ENCODE measurements at regions not wholly inside any gene's neighbourhood (a gene's known extent, or its start where the extent isn't known, plus 50 kb on each side); places are given as distances from the start of the nearest gene placed in this dataset.

DNA sequence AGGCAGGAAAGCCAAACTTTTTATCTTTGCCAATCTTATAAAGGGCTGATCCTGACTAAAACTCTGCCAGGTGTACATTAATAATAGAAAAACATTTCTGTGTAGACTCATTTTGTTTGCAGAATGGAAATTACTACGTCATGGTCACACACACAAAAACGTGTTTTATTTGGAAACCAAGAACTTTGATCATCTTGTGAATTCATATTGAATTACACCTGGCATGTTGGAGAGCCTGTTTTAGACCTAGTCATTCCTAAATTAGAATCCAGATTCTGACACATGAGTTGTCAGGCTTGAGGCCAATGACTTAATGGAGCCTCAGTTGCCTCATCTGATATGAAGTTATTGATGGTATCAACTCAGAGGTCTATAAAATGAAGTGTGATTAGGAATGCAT is 235.6 kb upstream of the TENM4 start:
- Histone ChIP-seq H3K4me1 (ENCODE audit: control insufficient read depth, insufficient read depth, low read depth, low read length) (no peaks in the 10 kb centered on the region), H3K79me1 (replicated peaks; ENCODE audit: low read length, poor library complexity, severe bottlenecking) (no peaks in the 10 kb centered on the region), H2BK15ac (ENCODE audit: low read depth, poor library complexity, severe bottlenecking) (no peak overlapping the region), H3K27ac (ENCODE audit: low read length, poor library complexity, severe bottlenecking) (no peak overlapping the region), H3K14ac (ENCODE audit: low read length in 2 of 2) (no peak overlapping the region), H4K91ac (ENCODE audit: low read length) (no peak overlapping the region), H3K27me3 (ENCODE audit: control insufficient read depth in 1 of 2, insufficient read depth in 1 of 2, low read length in 2 of 2) (no peaks in the 10 kb centered on the region), H2BK12ac (ENCODE audit: low read length in 2 of 2) (no peak overlapping the region), H2BK5ac (ENCODE audit: low read depth, low read length, poor library complexity, severe bottlenecking) (no peak overlapping the region), H3K4me3 (ENCODE audit: insufficient read depth in 1 of 2, low read depth in 1 of 2, low read length in 2 of 2) (no peak overlapping the region), H3K4me2 (ENCODE audit: low read length, poor library complexity, severe bottlenecking) (no peak overlapping the region), H2AFZ (ENCODE audit: low read depth, low read length) (no peak overlapping the region), H3K36me3 (ENCODE audit: control insufficient read depth in 1 of 2, insufficient read depth in 2 of 2, low read depth in 1 of 2, low read length in 2 of 2) (no peaks in the 10 kb centered on the region), H3K23ac (ENCODE audit: low read length in 2 of 2) (no peak overlapping the region), H2AK5ac (ENCODE audit: low read length, severe bottlenecking) (no peak overlapping the region), H3K9ac (ENCODE audit: low read length) (no peak overlapping the region), H3K18ac (ENCODE audit: low read depth in 1 of 2, low read length in 2 of 2) (no peak overlapping the region), H3K9me3 (ENCODE audit: control insufficient read depth, low read length) (no peaks in the 10 kb centered on the region), H3K4ac (ENCODE audit: low read depth in 1 of 2, low read length in 2 of 2) (no peak overlapping the region), H4K8ac (ENCODE audit: low read length) (no peak overlapping the region), H2BK120ac (ENCODE audit: low read depth, low read length) (no peak overlapping the region)
- no peak for DNase-seq
- 83% methylated on average over 2 of the region's 2 CpGs for WGBS

DNA sequence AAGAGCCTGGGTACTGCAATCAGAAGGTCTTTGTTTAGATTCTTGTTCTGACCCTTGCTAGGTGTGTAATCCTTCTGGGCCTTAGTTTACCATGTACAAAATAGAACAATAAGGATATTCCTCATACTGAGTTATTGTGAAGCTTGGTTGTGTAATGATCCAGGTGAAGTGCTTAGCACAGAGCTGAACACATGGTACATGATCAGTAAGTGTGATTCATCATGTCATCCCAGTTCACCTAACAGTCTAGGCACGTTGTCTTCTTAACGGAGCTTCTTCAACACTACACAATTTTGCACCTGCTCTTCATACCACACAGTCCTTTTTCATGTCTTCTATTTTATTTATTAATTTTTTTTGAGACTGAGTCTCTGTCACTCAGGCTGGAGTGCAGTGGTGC is 234.3 kb upstream of the TENM4 start:
- Histone ChIP-seq H2AFZ (ENCODE audit: low read depth, low read length) (no peak overlapping the region), H2BK120ac (ENCODE audit: low read depth, low read length) (no peak overlapping the region), H3K9me3 (ENCODE audit: control insufficient read depth, low read length) (no peaks in the 10 kb centered on the region), H2BK12ac (ENCODE audit: low read length in 2 of 2) (no peak overlapping the region), H3K4me1 (ENCODE audit: control insufficient read depth, insufficient read depth, low read depth, low read length) (no peaks in the 10 kb centered on the region), H3K23ac (ENCODE audit: low read length in 2 of 2) (no peak overlapping the region), H3K36me3 (ENCODE audit: control insufficient read depth in 1 of 2, insufficient read depth in 2 of 2, low read depth in 1 of 2, low read length in 2 of 2) (no peaks in the 10 kb centered on the region), H2BK5ac (ENCODE audit: low read depth, low read length, poor library complexity, severe bottlenecking) (no peak overlapping the region), H2AK5ac (ENCODE audit: low read length, severe bottlenecking) (no peak overlapping the region), H4K8ac (ENCODE audit: low read length) (no peak overlapping the region), H3K9ac (ENCODE audit: low read length) (no peak overlapping the region), H4K91ac (ENCODE audit: low read length) (no peak overlapping the region), H3K79me1 (replicated peaks; ENCODE audit: low read length, poor library complexity, severe bottlenecking) (no peaks in the 10 kb centered on the region), H3K18ac (ENCODE audit: low read depth in 1 of 2, low read length in 2 of 2) (no peak overlapping the region), H3K27ac (ENCODE audit: low read length, poor library complexity, severe bottlenecking) (no peak overlapping the region), H3K4ac (ENCODE audit: low read depth in 1 of 2, low read length in 2 of 2) (no peak overlapping the region), H3K14ac (ENCODE audit: low read length in 2 of 2) (no peak overlapping the region), H3K4me2 (ENCODE audit: low read length, poor library complexity, severe bottlenecking) (no peak overlapping the region), H3K4me3 (ENCODE audit: insufficient read depth in 1 of 2, low read depth in 1 of 2, low read length in 2 of 2) (no peak overlapping the region), H2BK15ac (ENCODE audit: low read depth, poor library complexity, severe bottlenecking) (no peak overlapping the region), H3K27me3 (ENCODE audit: control insufficient read depth in 1 of 2, insufficient read depth in 1 of 2, low read length in 2 of 2) (no peaks in the 10 kb centered on the region)
- no peak for DNase-seq
- no CpG with 5 or more reads among the region's 2 CpGs for WGBS

DNA sequence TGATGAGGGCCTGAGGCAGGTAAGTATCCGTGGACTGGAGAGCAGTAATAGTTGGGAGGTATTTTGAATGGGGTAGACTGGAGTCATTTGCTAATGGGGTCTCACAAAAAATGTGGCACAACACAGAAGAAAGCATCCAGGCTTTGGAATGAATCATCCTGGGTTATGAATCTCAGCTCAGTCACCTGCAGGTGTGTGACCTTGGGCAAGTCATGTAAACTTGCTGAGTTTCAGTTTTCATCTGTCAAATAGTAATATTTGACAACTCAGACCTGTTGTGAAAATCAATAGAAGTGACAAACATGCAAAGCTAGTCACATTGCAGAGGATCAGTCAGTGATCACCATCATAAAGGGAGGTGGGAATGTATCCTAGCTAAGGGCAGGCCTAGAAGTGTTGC is 232.0 kb upstream of the TENM4 start:
- Histone ChIP-seq H3K4me2 (ENCODE audit: low read length, poor library complexity, severe bottlenecking) (no peak overlapping the region), H3K4me3 (ENCODE audit: insufficient read depth in 1 of 2, low read depth in 1 of 2, low read length in 2 of 2) (no peak overlapping the region), H3K36me3 (ENCODE audit: control insufficient read depth in 1 of 2, insufficient read depth in 2 of 2, low read depth in 1 of 2, low read length in 2 of 2) (no peaks in the 10 kb centered on the region), H2BK120ac (ENCODE audit: low read depth, low read length) (no peak overlapping the region), H3K79me1 (replicated peaks; ENCODE audit: low read length, poor library complexity, severe bottlenecking) (no peaks in the 10 kb centered on the region), H2AK5ac (ENCODE audit: low read length, severe bottlenecking) (no peak overlapping the region), H3K27ac (ENCODE audit: low read length, poor library complexity, severe bottlenecking) (no peak overlapping the region), H4K8ac (ENCODE audit: low read length) (no peak overlapping the region), H4K91ac (ENCODE audit: low read length) (no peak overlapping the region), H2BK12ac (ENCODE audit: low read length in 2 of 2) (no peak overlapping the region), H2BK5ac (ENCODE audit: low read depth, low read length, poor library complexity, severe bottlenecking) (no peak overlapping the region), H3K9ac (ENCODE audit: low read length) (no peak overlapping the region), H3K23ac (ENCODE audit: low read length in 2 of 2) (no peak overlapping the region), H3K14ac (ENCODE audit: low read length in 2 of 2) (no peak overlapping the region), H3K27me3 (ENCODE audit: control insufficient read depth in 1 of 2, insufficient read depth in 1 of 2, low read length in 2 of 2) (no peaks in the 10 kb centered on the region), H3K4me1 (ENCODE audit: control insufficient read depth, insufficient read depth, low read depth, low read length) (no peaks in the 10 kb centered on the region), H3K9me3 (ENCODE audit: control insufficient read depth, low read length) (no peaks in the 10 kb centered on the region), H3K18ac (ENCODE audit: low read depth in 1 of 2, low read length in 2 of 2) (no peak overlapping the region), H2AFZ (ENCODE audit: low read depth, low read length) (no peak overlapping the region), H3K4ac (ENCODE audit: low read depth in 1 of 2, low read length in 2 of 2) (no peak overlapping the region), H2BK15ac (ENCODE audit: low read depth, poor library complexity, severe bottlenecking) (no peak overlapping the region)
- no peak for DNase-seq
- 66% methylated on average over 1 of the region's 1 CpG for WGBS

DNA sequence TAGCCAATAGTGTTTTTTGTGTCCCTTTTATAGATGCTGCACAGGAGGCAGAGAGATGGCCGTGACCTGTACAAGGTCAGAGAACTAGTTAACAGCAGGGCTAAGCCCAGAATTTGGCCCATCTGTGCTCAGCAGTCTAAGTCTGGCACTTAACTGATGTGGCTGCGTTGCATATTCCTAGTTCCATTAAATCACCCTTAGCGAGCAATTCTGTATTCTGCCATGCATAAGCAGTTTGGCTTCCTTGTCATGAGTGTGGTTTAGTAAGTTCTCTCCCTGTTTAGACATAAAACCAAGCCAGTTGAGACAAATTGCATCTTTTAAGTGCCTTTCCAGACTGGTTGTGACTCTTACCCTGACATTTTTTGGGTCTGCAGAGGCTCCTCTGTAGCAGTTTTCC is 230.6 kb upstream of the TENM4 start:
- 72% methylated on average over 3 of the region's 3 CpGs for WGBS
- no peak for DNase-seq
- no peak overlapping the region for H3K9ac ChIP-seq (ENCODE audit: low read length)
- H2BK120ac ChIP-seq (ENCODE audit: low read depth, low read length): no peak overlapping the region
- H2AFZ ChIP-seq (ENCODE audit: low read depth, low read length): no peak overlapping the region
- H3K27ac ChIP-seq (ENCODE audit: low read length, poor library complexity, severe bottlenecking): no peak overlapping the region
- no peak overlapping the region for H3K4me2 ChIP-seq (ENCODE audit: low read length, poor library complexity, severe bottlenecking)
- no peak overlapping the region for H2BK15ac ChIP-seq (ENCODE audit: low read depth, poor library complexity, severe bottlenecking)
- no peak overlapping the region for H3K4ac ChIP-seq (ENCODE audit: low read depth in 1 of 2, low read length in 2 of 2)
- H3K36me3 ChIP-seq (ENCODE audit: control insufficient read depth in 1 of 2, insufficient read depth in 2 of 2, low read depth in 1 of 2, low read length in 2 of 2): no peaks in the 10 kb centered on the region
- no peak overlapping the region for H4K8ac ChIP-seq (ENCODE audit: low read length)
- no peak overlapping the region for H2BK12ac ChIP-seq (ENCODE audit: low read length in 2 of 2)
- H4K91ac ChIP-seq (ENCODE audit: low read length): no peak overlapping the region
- H3K14ac ChIP-seq (ENCODE audit: low read length in 2 of 2): no peak overlapping the region
- H3K18ac ChIP-seq (ENCODE audit: low read depth in 1 of 2, low read length in 2 of 2): no peak overlapping the region
- no peak overlapping the region for H3K23ac ChIP-seq (ENCODE audit: low read length in 2 of 2)
- H3K9me3 ChIP-seq (ENCODE audit: control insufficient read depth, low read length): no peaks in the 10 kb centered on the region
- H2AK5ac ChIP-seq (ENCODE audit: low read length, severe bottlenecking): no peak overlapping the region
- H3K79me1 ChIP-seq (replicated peaks; ENCODE audit: low read length, poor library complexity, severe bottlenecking): no peaks in the 10 kb centered on the region
- no peaks in the 10 kb centered on the region for H3K4me1 ChIP-seq (ENCODE audit: control insufficient read depth, insufficient read depth, low read depth, low read length)
- no peak overlapping the region for H3K4me3 ChIP-seq (ENCODE audit: insufficient read depth in 1 of 2, low read depth in 1 of 2, low read length in 2 of 2)
- H3K27me3 ChIP-seq (ENCODE audit: control insufficient read depth in 1 of 2, insufficient read depth in 1 of 2, low read length in 2 of 2): no peaks in the 10 kb centered on the region
- H2BK5ac ChIP-seq (ENCODE audit: low read depth, low read length, poor library complexity, severe bottlenecking): no peak overlapping the region
